ENCODE measurements at regions not wholly inside any gene's neighbourhood (a gene's known extent, or its start where the extent isn't known, plus 50 kb on each side); places are given as distances from the start of the nearest gene placed in this dataset.

DNA sequence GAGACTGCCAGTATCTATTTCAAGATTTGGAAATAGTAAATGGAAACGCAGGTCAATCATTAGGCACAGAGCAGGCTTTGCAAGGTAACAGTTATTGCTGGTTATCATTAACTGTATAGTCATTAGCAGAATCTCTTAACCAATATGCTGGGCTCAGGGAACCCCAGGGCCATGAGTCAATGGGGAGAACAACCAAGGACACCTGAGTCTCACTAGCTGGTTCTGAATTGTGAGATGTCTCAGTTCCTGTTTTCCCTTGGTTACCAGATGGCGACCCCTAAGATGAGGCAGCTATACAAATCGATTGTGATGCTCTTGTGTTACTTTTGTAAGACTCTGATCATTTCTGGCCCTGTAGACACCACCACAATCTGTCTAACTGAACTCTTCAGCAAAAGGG lies 385.3 kb downstream of the HAPSTR1 start:
- no peaks in the 10 kb centered on the region for H3K36me3 ChIP-seq (ENCODE audit: insufficient read depth, low read length)
- DNase-seq, result no peak

DNA sequence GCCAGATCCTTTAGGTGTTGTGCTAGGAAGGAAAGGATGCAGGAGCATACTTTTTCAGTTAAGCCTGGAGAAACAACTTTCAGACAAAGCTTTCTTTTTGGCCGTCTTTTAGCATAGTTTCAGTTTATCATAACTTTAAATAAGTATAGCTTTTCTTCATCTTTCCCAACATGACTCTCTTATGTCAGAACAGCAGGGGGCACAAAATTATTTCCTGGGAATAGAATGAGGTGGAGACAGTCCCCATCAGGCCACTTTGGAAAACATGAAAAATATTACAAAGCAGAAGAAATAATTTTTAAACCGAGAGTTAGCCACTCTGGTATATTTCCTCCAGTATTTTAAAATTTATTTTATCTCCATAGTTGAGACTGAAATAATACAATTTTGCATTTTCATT lies 387.6 kb downstream of the HAPSTR1 start:
- no peak overlapping the region for H3K9ac ChIP-seq (ENCODE audit: low read length)

More for the DNA sequence above, 385.3 kb downstream of the HAPSTR1 start:
- no peaks in the 10 kb centered on the region for H3K4me1 ChIP-seq (ENCODE audit: low read length)
- H3K79me2 ChIP-seq (ENCODE audit: low read length), result no peaks in the 10 kb centered on the region
- no peak overlapping the region for H2AFZ ChIP-seq (ENCODE audit: low read length)
- no peaks in the 10 kb centered on the region for H3K27me3 ChIP-seq (ENCODE audit: low read length)
- no peaks in the 10 kb centered on the region for H3K9me3 ChIP-seq (ENCODE audit: low read length)
- H3K4me3 ChIP-seq (ENCODE audit: low read length), result no peak overlapping the region
- no peak overlapping the region for H3K4me2 ChIP-seq (ENCODE audit: low read depth, low read length, poor library complexity, severe bottlenecking)
- no peak overlapping the region for H3K27ac ChIP-seq (ENCODE audit: low read length)
- H4K20me1 ChIP-seq (ENCODE audit: insufficient read depth, low read depth, low read length), result no peaks in the 10 kb centered on the region
- no peak overlapping the region for H3K9ac ChIP-seq (ENCODE audit: low read length)
- no peaks in the 10 kb centered on the region for H3K9me2 ChIP-seq (replicated peaks; ENCODE audit: insufficient read depth, low read length)

DNA sequence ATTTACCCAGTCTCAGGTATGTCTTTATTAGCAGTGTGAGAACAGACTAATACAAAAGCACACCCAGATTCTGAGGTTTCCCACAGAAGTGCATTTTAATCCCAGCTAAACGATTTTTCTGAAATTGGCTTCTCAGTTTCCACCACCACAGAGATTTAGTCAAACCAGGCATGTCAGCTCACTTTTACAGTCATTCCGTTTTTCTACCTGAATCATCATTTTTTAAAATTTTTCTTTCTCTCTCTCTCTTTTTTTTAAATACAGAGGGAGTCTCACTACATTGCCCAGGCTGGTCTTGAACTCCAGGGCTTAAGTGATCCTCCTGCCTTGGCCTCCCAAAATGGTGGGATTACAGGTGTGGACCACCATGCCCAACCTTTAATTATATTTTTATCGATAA lies 389.1 kb downstream of the HAPSTR1 start:
- Histone ChIP-seq H2AFZ (ENCODE audit: low read length) (no peak overlapping the region), H3K27ac (ENCODE audit: low read length) (no peak overlapping the region), H3K79me2 (ENCODE audit: low read length) (no peaks in the 10 kb centered on the region), H3K9me3 (ENCODE audit: low read length) (no peaks in the 10 kb centered on the region), H3K9me2 (replicated peaks; ENCODE audit: insufficient read depth, low read length) (no peaks in the 10 kb centered on the region), H3K4me1 (ENCODE audit: low read length) (no peaks in the 10 kb centered on the region), H4K20me1 (ENCODE audit: insufficient read depth, low read depth, low read length) (no peaks in the 10 kb centered on the region), H3K27me3 (ENCODE audit: low read length) (no peaks in the 10 kb centered on the region), H3K9ac (ENCODE audit: low read length) (no peak overlapping the region), H3K4me3 (ENCODE audit: low read length) (no peak overlapping the region), H3K4me2 (ENCODE audit: low read depth, low read length, poor library complexity, severe bottlenecking) (no peak overlapping the region), H3K36me3 (ENCODE audit: insufficient read depth, low read length) (no peaks in the 10 kb centered on the region)
- no peak for DNase-seq

More for the DNA sequence above, 387.6 kb downstream of the HAPSTR1 start:
- H3K79me2 ChIP-seq (ENCODE audit: low read length), result no peaks in the 10 kb centered on the region
- DNase-seq, result no peak
- no peak overlapping the region for H2AFZ ChIP-seq (ENCODE audit: low read length)
- H3K36me3 ChIP-seq (ENCODE audit: insufficient read depth, low read length), result no peaks in the 10 kb centered on the region
- H3K27me3 ChIP-seq (ENCODE audit: low read length), result no peaks in the 10 kb centered on the region
- no peaks in the 10 kb centered on the region for H3K9me2 ChIP-seq (replicated peaks; ENCODE audit: insufficient read depth, low read length)
- no peaks in the 10 kb centered on the region for H3K4me1 ChIP-seq (ENCODE audit: low read length)
- no peaks in the 10 kb centered on the region for H4K20me1 ChIP-seq (ENCODE audit: insufficient read depth, low read depth, low read length)
- no peak overlapping the region for H3K4me2 ChIP-seq (ENCODE audit: low read depth, low read length, poor library complexity, severe bottlenecking)
- no peak overlapping the region for H3K4me3 ChIP-seq (ENCODE audit: low read length)
- H3K9me3 ChIP-seq (ENCODE audit: low read length), result no peaks in the 10 kb centered on the region
- H3K27ac ChIP-seq (ENCODE audit: low read length), result no peak overlapping the region

DNA sequence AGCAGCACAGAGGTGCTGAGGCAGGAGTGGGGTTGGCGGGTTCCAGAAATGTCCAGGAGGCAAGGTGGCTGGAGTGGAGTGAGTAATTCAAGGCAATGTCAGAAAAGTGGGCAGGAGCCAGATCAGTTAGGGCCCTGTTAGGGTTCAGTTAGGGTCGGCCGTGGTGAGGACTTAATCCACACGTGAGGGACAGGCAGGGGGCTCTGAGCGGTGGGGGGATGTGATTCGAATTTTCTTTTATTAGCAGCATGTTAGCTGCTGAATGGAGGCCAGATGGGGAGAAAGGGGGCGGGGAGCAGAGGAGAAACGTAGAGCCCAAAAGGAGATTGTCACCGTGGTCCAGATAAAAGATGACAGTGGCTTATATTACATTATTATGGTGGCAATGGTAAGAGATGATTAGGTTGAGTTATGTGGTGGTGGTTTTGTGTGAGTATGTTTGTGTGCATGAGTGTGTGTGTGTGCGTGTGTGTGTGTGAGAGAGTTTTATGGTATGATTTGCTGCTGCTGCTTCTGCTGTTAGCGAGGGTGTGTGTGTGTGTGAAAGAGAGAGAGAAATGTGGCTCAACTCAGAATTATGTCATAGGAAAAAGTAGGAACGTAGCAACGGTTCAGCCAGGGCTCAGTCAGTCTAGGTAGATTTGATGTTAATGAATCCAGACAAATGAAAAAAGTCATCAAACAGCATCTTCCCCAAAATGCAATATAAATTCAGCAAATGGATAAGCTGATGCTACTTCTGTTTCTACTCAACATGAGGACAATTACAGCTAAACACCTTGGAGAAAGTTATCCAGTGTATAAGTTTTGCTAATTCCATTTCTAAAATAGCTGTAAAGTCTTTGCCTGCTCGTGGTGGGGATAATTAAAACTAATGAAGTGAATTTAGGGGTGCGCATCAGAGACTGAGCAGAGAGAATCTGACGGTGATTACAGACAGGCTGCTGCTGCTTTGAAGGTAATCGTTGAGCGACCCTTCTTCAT lies 390.6 kb downstream of the HAPSTR1 start:
- Histone ChIP-seq H3K9ac (ENCODE audit: low read length) (no peak overlapping the region), H3K4me1 (ENCODE audit: low read length) (no peaks in the 10 kb centered on the region), H4K20me1 (ENCODE audit: insufficient read depth, low read depth, low read length) (no peaks in the 10 kb centered on the region), H2AFZ (ENCODE audit: low read length) (no peak overlapping the region), H3K4me3 (ENCODE audit: low read length) (no peak overlapping the region), H3K27me3 (ENCODE audit: low read length) (no peaks in the 10 kb centered on the region), H3K9me3 (ENCODE audit: low read length) (no peaks in the 10 kb centered on the region), H3K27ac (ENCODE audit: low read length) (no peak overlapping the region), H3K9me2 (replicated peaks; ENCODE audit: insufficient read depth, low read length) (no peaks in the 10 kb centered on the region), H3K36me3 (ENCODE audit: insufficient read depth, low read length) (no peaks in the 10 kb centered on the region), H3K79me2 (ENCODE audit: low read length) (no peaks in the 10 kb centered on the region), H3K4me2 (ENCODE audit: low read depth, low read length, poor library complexity, severe bottlenecking) (no peak overlapping the region)
- DNase-seq, result no peak

DNA sequence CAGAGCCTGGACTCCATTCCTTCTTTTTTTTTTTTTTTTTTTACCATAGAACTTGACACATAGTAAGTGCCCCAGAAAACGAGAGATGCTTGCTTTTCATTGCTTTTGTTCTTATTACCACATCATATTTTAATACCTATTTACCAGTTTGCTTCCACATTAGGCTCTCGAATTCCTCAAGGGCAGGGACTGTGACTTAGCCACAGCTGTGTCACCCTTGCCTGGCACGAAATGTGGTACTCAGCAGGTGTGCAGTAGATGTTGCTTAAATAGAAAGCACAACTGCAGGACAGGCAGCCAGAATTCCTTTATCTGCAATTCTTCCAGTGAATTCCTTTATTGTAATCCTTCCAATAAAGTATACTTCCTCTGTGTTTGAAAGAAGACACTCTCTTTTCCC lies 393.0 kb downstream of the HAPSTR1 start:
- no peaks in the 10 kb centered on the region for H4K20me1 ChIP-seq (ENCODE audit: insufficient read depth, low read depth, low read length)
- H3K9me3 ChIP-seq (ENCODE audit: low read length), result no peaks in the 10 kb centered on the region
- no peaks in the 10 kb centered on the region for H3K9me2 ChIP-seq (replicated peaks; ENCODE audit: insufficient read depth, low read length)
- no peak overlapping the region for H3K4me2 ChIP-seq (ENCODE audit: low read depth, low read length, poor library complexity, severe bottlenecking)
- no peak overlapping the region for H3K4me3 ChIP-seq (ENCODE audit: low read length)
- H3K79me2 ChIP-seq (ENCODE audit: low read length), result no peaks in the 10 kb centered on the region
- no peaks in the 10 kb centered on the region for H3K27me3 ChIP-seq (ENCODE audit: low read length)
- no peak overlapping the region for H3K27ac ChIP-seq (ENCODE audit: low read length)
- no peaks in the 10 kb centered on the region for H3K4me1 ChIP-seq (ENCODE audit: low read length)
- no peaks in the 10 kb centered on the region for H3K36me3 ChIP-seq (ENCODE audit: insufficient read depth, low read length)
- H2AFZ ChIP-seq (ENCODE audit: low read length), result no peak overlapping the region
- H3K9ac ChIP-seq (ENCODE audit: low read length), result no peak overlapping the region
- no peak for DNase-seq

DNA sequence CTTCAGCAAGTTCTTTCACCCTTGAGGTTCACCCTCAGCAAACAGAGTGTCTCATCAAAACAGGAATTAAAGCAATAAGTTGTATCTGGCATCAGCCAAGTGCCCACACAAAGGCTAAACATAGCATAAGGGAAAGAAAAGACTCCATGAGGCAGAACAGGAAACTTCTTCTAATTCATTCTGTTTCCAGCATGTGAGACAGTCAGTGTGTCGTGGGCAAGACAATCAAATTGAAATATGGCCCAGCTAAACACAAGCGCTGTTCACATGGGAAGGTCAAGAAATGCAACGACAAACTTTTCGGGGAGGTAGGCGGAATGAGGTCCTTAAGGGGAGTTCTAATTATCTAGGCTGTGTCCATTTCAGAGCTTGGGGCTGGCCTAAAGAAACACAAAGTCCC lies 393.4 kb downstream of the HAPSTR1 start:
- no peak overlapping the region for H3K4me2 ChIP-seq (ENCODE audit: low read depth, low read length, poor library complexity, severe bottlenecking)
- H3K4me3 ChIP-seq (ENCODE audit: low read length), result no peak overlapping the region
- no peaks in the 10 kb centered on the region for H3K79me2 ChIP-seq (ENCODE audit: low read length)
- no peaks in the 10 kb centered on the region for H3K9me3 ChIP-seq (ENCODE audit: low read length)
- no peak overlapping the region for H3K27ac ChIP-seq (ENCODE audit: low read length)
- no peak overlapping the region for H3K9ac ChIP-seq (ENCODE audit: low read length)
- H3K27me3 ChIP-seq (ENCODE audit: low read length), result no peaks in the 10 kb centered on the region
- DNase-seq, result no peak
- H4K20me1 ChIP-seq (ENCODE audit: insufficient read depth, low read depth, low read length), result no peaks in the 10 kb centered on the region
- H2AFZ ChIP-seq (ENCODE audit: low read length), result no peak overlapping the region
- H3K36me3 ChIP-seq (ENCODE audit: insufficient read depth, low read length), result no peaks in the 10 kb centered on the region
- no peaks in the 10 kb centered on the region for H3K9me2 ChIP-seq (replicated peaks; ENCODE audit: insufficient read depth, low read length)
- no peaks in the 10 kb centered on the region for H3K4me1 ChIP-seq (ENCODE audit: low read length)

DNA sequence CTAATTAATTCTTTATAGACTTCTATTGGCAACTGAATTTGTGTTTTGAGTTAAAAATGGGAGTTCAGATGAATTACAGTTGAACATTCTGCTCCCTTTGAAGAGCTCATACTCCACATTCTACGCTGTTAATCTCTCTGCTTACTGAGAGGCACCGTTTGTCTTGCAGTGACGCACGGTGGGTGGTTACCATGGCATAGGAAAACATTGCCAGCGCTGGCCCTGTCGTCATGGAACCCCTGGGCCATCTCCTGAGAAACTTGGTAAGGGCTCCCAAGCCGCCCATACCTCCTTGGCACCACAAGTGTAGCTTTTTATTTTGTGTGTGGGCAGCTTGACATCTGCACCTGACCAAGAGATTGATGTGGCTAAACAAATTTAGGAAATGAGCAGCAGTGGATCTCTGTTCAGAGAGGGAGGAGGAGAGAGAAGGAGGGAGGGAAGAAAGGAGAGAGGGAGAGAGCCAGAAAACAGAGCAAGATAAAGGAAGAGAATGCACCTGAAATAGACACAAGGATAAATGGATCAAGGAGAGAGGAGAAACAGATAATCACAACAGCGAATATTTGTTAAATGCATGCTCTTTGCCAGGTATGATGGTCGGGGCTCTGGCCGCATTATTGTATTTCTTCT lies 398.5 kb downstream of the HAPSTR1 start:
- Histone ChIP-seq H3K9me2 (replicated peaks; ENCODE audit: insufficient read depth, low read length) (no peaks in the 10 kb centered on the region), H3K27ac (ENCODE audit: low read length) (no peak overlapping the region), H3K79me2 (ENCODE audit: low read length) (no peaks in the 10 kb centered on the region), H2AFZ (ENCODE audit: low read length) (no peak overlapping the region), H3K9ac (ENCODE audit: low read length) (no peak overlapping the region), H3K4me1 (ENCODE audit: low read length) (no peaks in the 10 kb centered on the region), H3K9me3 (ENCODE audit: low read length) (no peaks in the 10 kb centered on the region), H3K4me2 (ENCODE audit: low read depth, low read length, poor library complexity, severe bottlenecking) (no peak overlapping the region), H3K27me3 (ENCODE audit: low read length) (no peaks in the 10 kb centered on the region), H3K36me3 (ENCODE audit: insufficient read depth, low read length) (no peaks in the 10 kb centered on the region), H3K4me3 (ENCODE audit: low read length) (no peak overlapping the region), H4K20me1 (ENCODE audit: insufficient read depth, low read depth, low read length) (no peaks in the 10 kb centered on the region)
- no peak for DNase-seq

DNA sequence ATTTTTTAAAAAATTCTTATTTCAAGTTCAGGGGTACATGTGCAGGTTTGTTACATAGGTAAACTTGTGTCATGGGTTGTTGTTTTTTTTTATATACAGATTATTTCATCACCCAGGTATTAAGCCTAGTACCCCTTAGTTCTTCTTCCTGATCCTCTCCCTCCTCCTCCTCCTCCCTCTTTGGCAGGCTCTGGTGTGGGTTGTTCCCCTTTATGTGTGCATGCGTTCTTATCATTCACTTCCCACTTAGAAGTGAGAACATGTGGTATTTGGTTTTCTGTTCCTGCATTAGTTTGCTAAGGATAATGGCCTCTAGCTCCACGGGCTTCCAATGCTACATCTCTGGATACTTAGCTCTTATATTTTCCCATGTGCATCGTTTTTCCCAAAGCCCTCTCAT lies 404.4 kb downstream of the HAPSTR1 start:
- Histone ChIP-seq H3K27me3 (ENCODE audit: low read length) (no peaks in the 10 kb centered on the region), H3K4me3 (ENCODE audit: low read length) (no peak overlapping the region), H3K27ac (ENCODE audit: low read length) (no peak overlapping the region), H3K4me1 (ENCODE audit: low read length) (no peaks in the 10 kb centered on the region), H3K36me3 (ENCODE audit: insufficient read depth, low read length) (no peaks in the 10 kb centered on the region), H3K9ac (ENCODE audit: low read length) (no peak overlapping the region), H3K79me2 (ENCODE audit: low read length) (no peaks in the 10 kb centered on the region), H3K9me3 (ENCODE audit: low read length) (no peaks in the 10 kb centered on the region), H3K4me2 (ENCODE audit: low read depth, low read length, poor library complexity, severe bottlenecking) (no peak overlapping the region), H3K9me2 (replicated peaks; ENCODE audit: insufficient read depth, low read length) (no peaks in the 10 kb centered on the region), H2AFZ (ENCODE audit: low read length) (no peak overlapping the region), H4K20me1 (ENCODE audit: insufficient read depth, low read depth, low read length) (no peaks in the 10 kb centered on the region)
- no peak for DNase-seq
